ENCODE measurements at regions not wholly inside any gene's neighbourhood (a gene's known extent, or its start where the extent isn't known, plus 50 kb on each side); places are given as distances from the start of the nearest gene placed in this dataset.

DNA sequence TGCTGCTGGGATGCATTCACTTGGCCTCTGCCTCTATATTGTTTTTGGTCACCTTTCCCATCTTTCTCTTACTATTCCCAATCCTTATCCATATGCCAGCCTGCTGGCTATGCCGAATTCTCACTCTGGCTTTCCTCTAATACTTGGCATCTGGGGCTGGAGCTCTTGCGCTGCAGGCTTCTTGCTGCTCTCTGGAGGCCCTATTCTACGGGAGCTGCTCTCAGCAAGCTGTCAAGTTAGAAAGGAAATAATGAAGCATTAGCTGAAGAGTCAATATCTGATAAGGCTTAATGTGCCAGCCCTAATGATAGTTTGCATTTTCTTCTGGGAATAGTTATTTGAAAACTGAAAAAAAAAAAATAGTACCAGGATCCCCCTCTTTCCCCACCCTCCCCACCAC, 125.3 kb upstream of the CYYR1 start:
- Histone ChIP-seq H3K9ac (ENCODE audit: low read depth, low read length) (no peak overlapping the region), H4K20me1 (ENCODE audit: insufficient read depth, low read length) (no peaks in the 10 kb centered on the region), H3K4me3 (ENCODE audit: low read depth in 1 of 2, low read length in 2 of 2) (no peak overlapping the region), H3K4me1 (ENCODE audit: insufficient read depth, low read length) (no peaks in the 10 kb centered on the region), H3K4me2 (ENCODE audit: insufficient read depth, low read length) (no peak overlapping the region), H3K27me3 (ENCODE audit: insufficient read depth, low read length, poor library complexity) (no peaks in the 10 kb centered on the region), H2AFZ (ENCODE audit: low read depth, low read length) (no peak overlapping the region), H3K79me2 (ENCODE audit: insufficient read depth, low read length) (no peaks in the 10 kb centered on the region), H3K9me3 (ENCODE audit: insufficient read depth, low read length, severe bottlenecking) (peaks cover 7% of the 10 kb centered on the region), H3K36me3 (ENCODE audit: insufficient read depth, low read length) (no peaks in the 10 kb centered on the region), H3K27ac (ENCODE audit: low read length) (no peak overlapping the region)
- TF ChIP-seq EZH2 (IDR thresholded peaks at IDR 0.05; ENCODE audit: borderline replicate concordance, low read depth, low read length, severe bottlenecking) (no peak), CTCF (IDR thresholded peaks at IDR 0.05; ENCODE audit: borderline replicate concordance, extremely low read depth, low read length, poor library complexity, severe bottlenecking) (no peak)
- ATAC-seq (ENCODE audit: insufficient read depth, low read depth) (no peak), DNase-seq (no peak)

- no peak for TF ChIP-seq CTCF (IDR thresholded peaks at IDR 0.05; ENCODE audit: borderline replicate concordance, extremely low read depth, low read length, poor library complexity, severe bottlenecking)
- no peak for TF ChIP-seq EZH2 (IDR thresholded peaks at IDR 0.05; ENCODE audit: borderline replicate concordance, low read depth, low read length, severe bottlenecking)
- Histone ChIP-seq H3K4me3 (ENCODE audit: low read depth in 1 of 2, low read length in 2 of 2) (no peak overlapping the region), H3K9me3 (ENCODE audit: insufficient read depth, low read length, severe bottlenecking) (peaks cover 7% of the 10 kb centered on the region), H2AFZ (ENCODE audit: low read depth, low read length) (no peak overlapping the region), H3K79me2 (ENCODE audit: insufficient read depth, low read length) (no peaks in the 10 kb centered on the region), H4K20me1 (ENCODE audit: insufficient read depth, low read length) (no peaks in the 10 kb centered on the region), H3K4me1 (ENCODE audit: insufficient read depth, low read length) (peaks cover 5% of the 10 kb centered on the region), H3K27me3 (ENCODE audit: insufficient read depth, low read length, poor library complexity) (no peaks in the 10 kb centered on the region), H3K4me2 (ENCODE audit: insufficient read depth, low read length) (no peak overlapping the region), H3K27ac (ENCODE audit: low read length) (no peak overlapping the region), H3K9ac (ENCODE audit: low read depth, low read length) (no peak overlapping the region), H3K36me3 (ENCODE audit: insufficient read depth, low read length) (no peaks in the 10 kb centered on the region)
- no peak for ATAC-seq (ENCODE audit: insufficient read depth, low read depth)
- no peak for DNase-seq
These were observed 118.3 kb upstream of the CYYR1 start for GRCh38 chr21:26691416-26691815.

DNA sequence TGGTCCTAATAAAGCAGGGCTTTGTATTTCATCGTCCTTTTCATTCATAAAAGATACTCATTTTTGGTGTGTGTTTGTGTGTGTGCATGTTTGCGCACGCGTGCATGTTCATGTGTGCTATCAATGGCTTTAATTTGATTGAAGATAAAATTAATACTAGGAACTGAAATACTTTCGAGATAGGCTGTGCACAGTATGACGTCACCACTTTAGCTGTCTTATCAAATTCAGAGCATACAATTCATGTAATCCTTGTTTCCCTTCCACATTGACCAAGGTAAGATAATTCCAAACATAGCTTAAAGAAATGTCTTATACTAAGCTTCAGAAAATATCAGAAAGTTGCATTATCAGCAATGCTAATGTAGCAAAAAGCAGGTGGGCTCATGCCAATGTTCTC, 113.6 kb upstream of the CYYR1 start:
- Histone ChIP-seq H3K4me3 (ENCODE audit: low read depth in 1 of 2, low read length in 2 of 2) (no peak overlapping the region), H3K9me3 (ENCODE audit: insufficient read depth, low read length, severe bottlenecking) (peaks cover 7% of the 10 kb centered on the region), H3K27me3 (ENCODE audit: insufficient read depth, low read length, poor library complexity) (no peaks in the 10 kb centered on the region), H3K4me2 (ENCODE audit: insufficient read depth, low read length) (0 out of 2 replicates have a peak overlapping the region, but pooled peaks have one; percentile 26), H4K20me1 (ENCODE audit: insufficient read depth, low read length) (no peaks in the 10 kb centered on the region), H3K79me2 (ENCODE audit: insufficient read depth, low read length) (no peaks in the 10 kb centered on the region), H3K27ac (ENCODE audit: low read length) (no peak overlapping the region), H3K36me3 (ENCODE audit: insufficient read depth, low read length) (no peaks in the 10 kb centered on the region), H3K9ac (ENCODE audit: low read depth, low read length) (no peak overlapping the region), H3K4me1 (ENCODE audit: insufficient read depth, low read length) (peaks cover 10% of the 10 kb centered on the region), H2AFZ (ENCODE audit: low read depth, low read length) (peak overlapping the region; percentile 27; the same call in 1 of the 2 replicates)
- DNase-seq: no peak
- TF ChIP-seq CTCF (IDR thresholded peaks at IDR 0.05; ENCODE audit: borderline replicate concordance, extremely low read depth, low read length, poor library complexity, severe bottlenecking) (no peak), EZH2 (IDR thresholded peaks at IDR 0.05; ENCODE audit: borderline replicate concordance, low read depth, low read length, severe bottlenecking) (no peak)
- ATAC-seq (ENCODE audit: insufficient read depth, low read depth): no peak; the same call in 2 of the 3 replicates

GRCh38 chr21:26686278-26686677, 113.2 kb upstream of the CYYR1 start:
- no peaks in the 10 kb centered on the region for H3K79me2 ChIP-seq (ENCODE audit: insufficient read depth, low read length)
- H3K27ac ChIP-seq (ENCODE audit: low read length): 0 out of 2 replicates have a peak overlapping the region, but pooled peaks have one; percentile 35
- peak overlapping the region; percentile 64 for H2AFZ ChIP-seq (ENCODE audit: low read depth, low read length)
- no peaks in the 10 kb centered on the region for H3K27me3 ChIP-seq (ENCODE audit: insufficient read depth, low read length, poor library complexity)
- DNase-seq (peak; percentile 56), ATAC-seq (ENCODE audit: insufficient read depth, low read depth) (peak; percentile 96)
- H4K20me1 ChIP-seq (ENCODE audit: insufficient read depth, low read length): no peaks in the 10 kb centered on the region
- H3K4me3 ChIP-seq (ENCODE audit: low read depth in 1 of 2, low read length in 2 of 2): no peak overlapping the region; a peak in 1 of 4 replicates
- no peaks in the 10 kb centered on the region for H3K36me3 ChIP-seq (ENCODE audit: insufficient read depth, low read length)
- peaks cover 10% of the 10 kb centered on the region for H3K4me1 ChIP-seq (ENCODE audit: insufficient read depth, low read length)
- H3K9ac ChIP-seq (ENCODE audit: low read depth, low read length): no peak overlapping the region
- peaks cover 7% of the 10 kb centered on the region for H3K9me3 ChIP-seq (ENCODE audit: insufficient read depth, low read length, severe bottlenecking)
- H3K4me2 ChIP-seq (ENCODE audit: insufficient read depth, low read length): peak overlapping the region; percentile 26
- TF ChIP-seq CTCF (IDR thresholded peaks at IDR 0.05; ENCODE audit: borderline replicate concordance, extremely low read depth, low read length, poor library complexity, severe bottlenecking) (no peak), EZH2 (IDR thresholded peaks at IDR 0.05; ENCODE audit: borderline replicate concordance, low read depth, low read length, severe bottlenecking) (no peak)
